ENCODE measurements at regions not wholly inside any gene's neighbourhood (a gene's known extent, or its start where the extent isn't known, plus 50 kb on each side); places are given as distances from the start of the nearest gene placed in this dataset.

DNA sequence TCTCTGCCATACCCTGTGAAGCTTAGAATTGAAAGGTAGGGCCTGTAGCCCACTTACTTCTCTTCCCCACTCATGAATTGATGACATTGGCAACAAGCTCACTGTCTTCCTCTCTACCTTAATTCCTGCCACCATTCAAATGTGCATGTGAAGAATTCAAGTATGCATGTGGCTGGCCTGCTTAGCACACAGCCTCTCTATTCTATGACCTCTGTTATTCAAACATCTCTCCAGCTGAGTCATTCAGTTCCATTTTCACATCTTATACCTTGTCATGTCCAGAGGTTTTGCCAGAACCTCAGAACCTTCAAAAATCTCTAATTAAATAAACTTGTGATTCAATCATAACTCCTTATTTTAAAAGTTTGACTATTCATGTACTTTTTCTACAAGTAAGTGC, 114.7 kb upstream of the MAN2A1 start:
- TF ChIP-seq POLR2A (IDR thresholded peaks at IDR 0.05) (no peak), CTCF (IDR thresholded peaks at IDR 0.05) (no peak), EP300 (IDR thresholded peaks at IDR 0.05) (no peak)
